HUDEP-2 (cell line): ENCODE measurements at regions not wholly inside any gene's neighbourhood (a gene's known extent, or its start where the extent isn't known, plus 50 kb on each side); places are given as distances from the start of the nearest gene placed in this dataset.
"Not testable (repeated sequence)": the region's sequence is repeated elsewhere in the genome, so short reads cannot be mapped to it uniquely, and the experiment has no call there.

ENCODE experiments used
- DNase-seq, 76 experiments: peaks; one replicate each; lab custom pipeline; 2025; ENCODE audit not compliant: unreplicated experiment in 76 of 76; lab: John Stamatoyannopoulos, UW

DNA sequence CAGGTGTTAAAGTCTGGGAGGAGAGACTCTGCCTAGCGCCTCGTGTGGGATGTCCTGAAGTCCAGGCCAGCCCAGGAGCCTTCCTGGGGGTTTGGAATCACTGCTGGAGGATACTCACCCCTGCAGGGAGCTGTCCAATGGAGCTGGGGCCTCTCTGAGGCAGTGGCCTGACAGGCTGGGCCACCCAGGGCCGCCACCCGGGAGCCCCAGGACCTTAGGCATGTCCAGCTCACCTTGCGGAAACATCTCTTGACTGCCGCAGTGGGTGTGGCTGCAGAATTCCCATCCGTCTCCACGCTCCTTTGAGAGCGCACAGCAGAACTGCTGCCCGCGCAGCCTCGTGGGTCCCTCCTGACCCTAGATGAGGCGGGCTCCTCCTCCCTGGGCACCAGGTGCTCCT, 214.0 kb upstream of the SGCG start:
- DNase-seq = not testable (repeated sequence)

DNA sequence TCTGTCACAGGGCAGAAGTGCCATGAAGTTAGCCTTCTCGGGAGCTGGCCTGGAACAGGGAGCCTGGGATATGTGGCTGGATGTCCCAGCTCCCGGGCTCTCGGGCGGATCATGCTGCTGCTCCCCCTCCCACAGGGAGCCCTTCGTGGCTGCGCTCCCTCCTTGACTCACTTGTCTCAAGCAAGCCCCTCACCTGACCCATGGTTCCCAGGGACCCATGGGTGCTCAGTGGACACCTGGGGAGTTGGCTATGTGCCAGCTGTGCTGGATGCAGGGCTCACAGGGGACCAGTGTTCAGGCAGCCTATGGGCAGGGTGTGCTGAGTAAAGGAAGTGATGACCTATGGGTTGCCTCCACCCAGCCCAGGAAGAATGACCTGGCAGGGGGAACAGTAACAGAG, 213.1 kb upstream of the SGCG start:
- no peak for DNase-seq

DNA sequence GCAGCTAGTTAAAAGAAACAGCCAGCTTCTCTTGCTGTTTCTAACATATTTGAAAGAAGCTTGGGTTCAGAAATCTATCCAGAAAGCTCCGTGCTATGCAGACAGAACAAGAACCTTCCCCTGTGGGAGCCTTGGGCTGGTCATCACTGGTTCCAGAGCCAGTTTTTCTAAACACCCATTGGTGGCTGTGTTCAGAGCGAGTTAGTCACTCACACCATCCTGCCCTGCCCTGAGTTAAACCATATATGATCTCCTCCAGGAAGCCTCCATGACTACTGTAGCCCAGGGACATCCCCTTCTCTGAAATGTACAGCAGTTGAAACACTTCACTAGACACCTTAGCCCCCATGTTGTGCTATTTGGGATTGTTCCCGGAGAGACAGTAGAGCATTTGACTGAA, 200.8 kb upstream of the SGCG start:
- no peak for DNase-seq

DNA sequence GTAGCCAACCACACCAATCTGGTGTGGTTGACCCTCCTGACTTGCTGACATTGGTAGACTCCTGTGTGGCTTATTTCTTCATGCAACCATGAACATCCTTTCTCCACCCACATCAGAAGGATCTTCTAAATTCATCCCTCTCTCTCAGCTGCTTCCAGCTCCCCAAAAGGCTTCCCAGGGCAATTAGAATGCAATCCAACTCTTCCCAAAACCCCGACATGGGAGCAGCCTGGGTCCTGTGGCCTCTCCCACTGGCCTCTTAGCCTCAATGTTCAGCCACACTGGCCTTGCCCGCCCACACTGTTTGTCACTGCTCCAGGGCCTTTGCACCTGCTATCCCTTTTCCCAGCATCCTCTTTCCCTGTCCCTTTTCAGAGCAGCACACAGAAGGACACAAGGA, 199.8 kb upstream of the SGCG start:
- DNase-seq = no peak

DNA sequence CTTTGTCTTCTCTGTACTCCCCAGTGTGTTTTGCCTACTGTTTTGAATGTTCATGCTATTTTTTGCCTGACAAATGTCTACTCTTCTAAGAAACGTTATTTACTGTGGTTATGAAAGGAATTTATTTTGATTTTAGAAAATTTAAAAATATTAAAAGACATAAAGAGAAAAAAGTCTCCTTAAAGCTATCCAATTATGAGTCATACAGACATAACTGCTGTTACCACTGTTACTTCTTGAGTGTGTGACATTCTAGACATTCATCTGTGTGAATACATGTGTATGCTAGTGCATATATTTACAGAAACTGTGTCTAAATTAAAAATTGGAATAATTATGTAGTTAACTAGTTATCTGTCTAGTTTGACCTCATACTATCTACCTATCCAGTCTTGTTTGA, 187.6 kb upstream of the SGCG start:
- no peak for DNase-seq

DNA sequence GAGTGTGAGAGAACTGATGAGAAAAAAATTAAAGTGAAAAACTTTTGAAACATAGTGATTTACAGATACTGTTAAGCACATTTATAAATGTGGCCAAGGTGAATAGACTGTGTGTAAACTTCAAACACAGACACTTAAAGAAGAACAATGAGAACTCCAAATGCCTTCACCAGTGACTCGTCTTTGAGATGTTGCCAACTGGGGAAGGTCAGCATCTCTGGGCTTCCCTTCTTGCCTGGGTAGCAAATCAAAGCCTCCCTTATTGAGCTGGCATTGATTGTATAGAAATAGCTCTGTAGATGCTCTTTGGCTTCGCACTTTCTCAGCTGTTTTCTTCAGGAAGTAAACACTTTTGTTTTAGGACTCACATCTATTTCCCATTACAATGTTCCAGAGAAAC, 177.3 kb upstream of the SGCG start:
- no peak for DNase-seq

DNA sequence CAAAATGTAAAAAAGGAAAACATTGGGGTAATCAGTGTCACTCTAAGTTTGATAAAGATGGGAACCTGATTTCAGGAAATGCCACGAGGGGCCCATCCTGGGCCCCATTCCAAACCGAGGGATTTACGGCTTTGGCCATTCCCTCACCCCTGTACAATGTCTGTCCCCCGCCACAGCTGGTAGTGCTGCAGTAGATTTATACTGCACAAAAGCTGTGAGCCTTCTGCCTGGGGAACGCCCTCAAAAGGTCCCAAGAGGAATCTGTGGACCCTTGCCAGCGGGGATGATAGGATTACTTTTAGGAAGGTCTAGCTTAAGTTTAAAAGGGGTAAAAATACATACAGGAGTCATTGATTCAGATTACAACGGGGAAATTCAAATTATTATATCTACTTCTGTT, 173.4 kb upstream of the SGCG start:
- no peak for DNase-seq

DNA sequence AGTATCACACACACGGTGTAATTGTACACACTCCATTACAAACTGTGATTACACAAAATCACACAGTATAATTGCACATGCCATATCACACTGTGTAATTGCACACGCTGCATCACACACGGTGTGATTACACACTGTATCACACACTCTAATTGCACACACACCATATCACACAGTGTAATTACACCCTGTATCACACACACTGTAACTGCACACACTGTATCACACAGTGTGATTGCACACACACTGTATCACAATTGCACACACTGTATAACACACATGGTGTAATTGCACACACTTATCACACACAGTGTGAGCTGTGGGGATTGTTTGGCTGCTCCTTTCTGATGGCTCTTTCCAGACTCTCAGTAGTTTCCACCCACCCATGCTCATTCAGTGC, 162.6 kb upstream of the SGCG start:
- DNase-seq = no peak

DNA sequence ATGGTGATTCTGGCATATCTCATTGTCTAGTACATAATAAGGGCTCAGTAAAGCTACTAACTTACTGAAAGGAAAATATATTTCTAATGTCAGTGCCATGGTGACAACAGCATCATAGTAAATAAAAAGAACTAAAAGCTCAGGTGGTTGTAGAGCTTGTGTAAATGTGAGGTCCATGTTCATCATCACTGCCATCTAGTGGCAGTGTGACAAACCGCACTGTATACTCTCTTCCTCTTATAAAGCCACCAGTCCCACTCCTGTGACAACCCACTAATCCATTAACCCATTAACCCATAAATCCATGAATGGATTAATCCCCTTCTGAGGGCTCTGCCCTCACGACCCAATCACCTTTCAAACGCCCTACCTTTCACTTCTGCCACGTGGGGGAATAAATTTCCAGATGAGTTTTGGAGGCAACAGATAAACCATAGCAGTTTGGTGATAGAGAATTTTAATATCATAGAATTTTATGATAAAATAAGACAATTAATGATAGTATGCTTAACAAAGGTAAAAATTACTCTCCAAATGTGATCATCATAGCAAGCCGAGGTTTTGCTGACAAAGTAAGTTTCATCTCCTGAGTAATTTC, 160.4 kb upstream of the SGCG start:
- DNase-seq = peak in 45 of 76 experiments; percentile 1 to 66 (median 17)

DNA sequence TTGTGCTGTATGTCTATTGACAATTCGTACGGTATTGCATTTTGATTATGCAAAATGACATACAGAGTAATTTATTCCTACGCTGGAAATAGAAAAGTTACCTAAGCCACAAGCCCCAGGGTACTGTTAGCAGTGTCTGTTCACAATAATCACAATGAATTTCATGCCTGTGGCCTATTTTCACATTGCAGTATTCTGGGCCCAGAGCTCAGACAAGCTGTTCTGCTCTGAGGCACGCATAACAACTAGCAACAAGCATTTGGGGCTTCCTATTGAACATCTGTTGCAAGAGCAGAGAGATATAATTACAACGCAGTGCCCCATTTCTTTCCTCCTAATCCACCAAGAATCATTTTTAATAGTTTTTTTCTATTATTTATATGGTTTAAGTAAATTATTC, 158.9 kb upstream of the SGCG start:
- DNase-seq = no peak

DNA sequence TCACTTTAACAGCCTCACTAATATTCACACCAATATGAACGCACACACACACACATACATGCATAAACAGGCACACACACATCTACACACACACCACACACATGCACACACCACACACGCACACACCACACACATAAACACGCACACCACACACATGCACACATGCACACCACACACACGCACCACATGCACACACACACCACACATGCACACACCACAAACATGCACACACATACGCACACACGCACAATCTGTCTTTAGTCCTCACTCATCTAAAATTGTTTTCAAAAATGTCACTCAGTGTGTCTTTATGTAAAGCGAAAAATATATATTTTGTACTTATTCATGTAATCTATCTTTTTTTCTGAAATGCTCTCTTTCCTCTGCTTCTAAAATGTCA, 158.1 kb upstream of the SGCG start:
- no peak for DNase-seq

DNA sequence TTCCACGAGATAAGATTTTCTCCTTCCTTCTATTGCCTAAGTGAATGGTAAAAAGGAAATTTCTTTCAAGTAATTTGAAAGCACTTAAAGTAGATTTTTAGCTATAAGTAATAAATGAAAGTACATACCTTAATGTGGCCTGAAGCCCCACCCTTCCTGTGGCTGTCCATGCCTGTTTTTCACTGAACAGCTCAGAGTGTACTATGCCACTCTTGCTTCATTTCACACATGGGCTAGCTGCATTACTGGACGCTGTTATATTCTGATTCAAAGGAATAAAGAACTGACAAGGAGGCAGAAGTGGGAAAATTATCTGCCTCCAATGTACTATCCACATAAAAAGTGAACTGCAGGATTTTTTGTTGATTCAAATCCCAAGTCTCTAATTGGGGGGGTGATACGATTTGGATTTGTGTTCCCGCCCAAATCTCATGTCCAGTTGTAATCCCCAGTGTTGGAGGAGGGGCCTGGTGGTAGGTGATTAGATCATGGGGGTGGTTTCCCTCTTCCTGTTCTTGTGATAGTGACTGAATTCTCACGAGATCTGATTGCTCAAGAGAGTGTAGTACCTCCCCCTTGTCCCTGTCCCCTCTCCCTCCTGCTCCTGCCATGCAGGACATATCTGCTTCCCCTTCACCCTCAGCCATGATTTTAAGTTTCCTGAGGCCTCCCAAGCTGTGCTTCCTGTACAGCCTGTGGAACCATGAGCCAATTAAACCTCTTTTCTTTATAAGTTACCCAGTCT, 154.7 kb upstream of the SGCG start:
- peak in 2 of 76 experiments; percentile 2 to 25 for DNase-seq

DNA sequence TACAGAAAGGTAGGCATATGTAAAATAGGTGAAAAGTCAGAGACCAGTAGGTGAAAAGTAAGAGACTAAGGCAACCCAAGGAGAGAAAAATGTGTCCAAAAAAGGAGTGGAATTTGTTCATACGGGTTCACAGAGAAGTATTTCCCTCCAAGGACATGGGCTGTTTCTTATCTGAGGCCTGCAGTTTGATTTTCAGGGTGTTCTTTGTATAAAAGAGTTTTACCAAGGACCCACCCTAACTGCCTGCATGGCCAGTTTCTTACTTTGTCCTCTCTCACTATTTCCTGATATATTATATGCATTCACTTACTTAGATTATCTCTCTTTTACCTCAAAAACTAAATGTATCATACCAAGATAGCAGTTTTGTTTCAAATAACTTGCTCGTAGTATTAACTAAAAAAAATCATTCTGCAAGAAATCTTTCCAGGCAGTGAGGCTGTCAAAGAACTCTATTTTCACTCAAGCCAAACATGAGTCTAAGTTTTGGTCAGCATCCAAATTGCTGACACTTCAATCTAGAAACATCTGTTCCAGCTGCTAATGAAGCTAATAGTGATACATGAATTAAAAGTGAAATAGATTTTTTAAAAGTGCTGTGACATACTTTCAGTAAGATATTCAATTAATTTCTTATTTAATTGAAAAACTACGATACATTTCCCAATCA, 141.4 kb upstream of the SGCG start:
- peak in 58 of 76 experiments; percentile 3 to 90 (median 52) for DNase-seq

DNA sequence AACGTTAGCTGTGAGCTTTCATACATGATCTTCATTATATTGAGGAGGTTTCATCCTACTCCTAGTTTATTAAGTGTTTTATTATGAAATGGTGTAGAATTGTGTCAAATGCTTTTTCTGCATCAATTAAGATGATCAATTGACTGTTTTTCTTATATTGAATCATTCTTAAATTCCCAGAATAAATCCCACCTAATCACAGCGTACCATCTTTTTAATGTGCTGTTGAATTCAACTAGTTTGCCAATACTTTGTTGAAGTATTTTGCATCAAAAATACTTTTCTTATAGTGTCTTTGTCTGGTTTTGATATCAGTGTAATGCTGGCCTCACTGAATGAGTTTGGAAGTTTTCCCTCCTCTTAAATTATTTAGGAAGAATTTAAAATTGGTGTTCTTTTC, 138.6 kb upstream of the SGCG start:
- DNase-seq = no peak

DNA sequence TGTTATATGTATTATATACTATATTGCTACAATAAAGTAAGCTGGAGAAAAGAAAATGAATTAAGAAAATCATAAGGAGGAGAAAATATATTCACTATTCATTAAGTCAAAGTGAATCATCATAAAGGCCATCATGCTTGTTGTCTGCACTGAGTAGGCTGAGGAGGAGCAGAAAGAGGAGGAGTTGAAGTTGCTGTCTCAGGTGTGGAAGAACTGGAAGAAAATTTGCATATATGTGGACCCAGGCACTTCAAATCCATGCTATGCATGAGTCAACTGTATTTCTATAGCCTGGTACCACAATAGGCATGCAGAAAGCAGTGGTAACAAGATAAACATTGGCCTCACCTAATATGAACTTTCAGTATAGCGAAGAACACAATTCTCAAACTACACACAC, 135.9 kb upstream of the SGCG start:
- DNase-seq = no peak

DNA sequence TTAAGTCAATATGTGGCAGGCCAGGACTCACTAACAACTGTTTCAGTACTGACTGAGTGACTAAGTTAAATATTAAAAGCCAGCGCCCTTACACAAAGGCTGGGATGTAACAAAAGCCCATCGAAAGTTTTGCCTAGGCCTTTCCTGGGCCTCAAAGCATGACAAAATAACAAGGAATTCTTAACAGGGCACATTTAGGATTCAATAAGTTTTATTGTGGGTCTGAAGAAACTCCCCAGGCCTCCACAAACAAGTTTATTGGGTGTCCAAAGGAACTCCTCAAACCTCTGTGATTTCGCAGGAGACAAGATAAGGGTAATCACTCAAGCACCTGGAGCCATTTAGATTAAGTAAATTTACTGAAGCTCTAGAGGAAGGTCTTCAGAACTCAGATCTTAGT, 130.7 kb upstream of the SGCG start:
- no peak for DNase-seq

DNA sequence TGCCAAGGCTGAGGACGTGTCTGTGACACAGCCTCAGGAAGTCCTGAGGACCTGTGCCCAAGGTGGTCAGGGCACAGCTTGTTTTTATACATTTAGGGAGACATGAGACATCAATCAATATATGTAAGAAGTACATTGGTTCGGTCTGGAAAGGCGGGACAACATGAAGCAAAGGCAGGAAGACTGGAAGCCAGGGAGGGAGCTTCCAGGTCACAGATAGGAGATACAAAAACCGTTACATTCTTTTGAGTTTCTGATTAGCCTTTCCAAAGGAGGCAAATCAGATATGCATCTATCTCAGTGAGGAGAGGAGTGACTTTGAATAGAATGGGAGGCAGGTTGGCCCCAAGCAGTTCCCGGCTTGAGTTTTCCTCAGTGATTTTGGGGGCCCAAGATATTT, 127.1 kb upstream of the SGCG start:
- DNase-seq = not testable (repeated sequence)

DNA sequence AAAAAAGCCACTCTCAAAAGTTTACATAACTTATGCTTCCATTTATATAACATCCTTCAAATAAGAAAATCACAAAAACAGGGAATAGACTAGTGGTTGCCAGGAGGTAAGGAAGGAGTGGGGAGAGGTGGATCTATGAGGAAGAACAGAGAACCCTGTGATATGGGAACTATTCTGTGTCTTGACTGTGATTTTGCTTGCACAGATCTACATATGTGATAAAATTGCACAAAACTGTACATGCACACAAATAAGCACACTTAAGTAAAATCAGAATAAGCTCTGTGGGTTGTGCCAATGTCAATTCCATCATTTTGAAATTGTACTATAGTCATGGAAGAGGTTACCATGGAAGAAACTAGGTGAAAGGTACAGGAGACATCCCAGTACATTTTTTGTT, 121.6 kb upstream of the SGCG start:
- no peak for DNase-seq

DNA sequence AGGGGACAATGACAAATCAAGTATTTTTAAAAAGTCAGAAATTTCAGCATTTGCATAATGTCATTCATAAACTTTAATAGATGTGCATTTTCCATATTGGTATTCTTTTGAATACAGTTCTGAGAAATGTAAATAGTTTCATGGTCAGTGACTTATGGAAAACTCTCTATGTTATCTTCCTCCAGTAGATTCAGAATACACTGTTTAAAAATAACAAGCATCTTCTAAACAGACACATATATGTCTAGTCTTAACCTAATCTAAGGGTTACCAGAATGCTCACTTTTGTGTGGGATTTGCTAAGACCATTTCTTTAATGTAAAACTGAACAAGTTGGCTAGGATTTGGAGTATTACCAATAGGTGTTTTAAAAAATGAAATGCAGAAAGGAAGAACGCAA, 119.8 kb upstream of the SGCG start:
- DNase-seq = no peak

DNA sequence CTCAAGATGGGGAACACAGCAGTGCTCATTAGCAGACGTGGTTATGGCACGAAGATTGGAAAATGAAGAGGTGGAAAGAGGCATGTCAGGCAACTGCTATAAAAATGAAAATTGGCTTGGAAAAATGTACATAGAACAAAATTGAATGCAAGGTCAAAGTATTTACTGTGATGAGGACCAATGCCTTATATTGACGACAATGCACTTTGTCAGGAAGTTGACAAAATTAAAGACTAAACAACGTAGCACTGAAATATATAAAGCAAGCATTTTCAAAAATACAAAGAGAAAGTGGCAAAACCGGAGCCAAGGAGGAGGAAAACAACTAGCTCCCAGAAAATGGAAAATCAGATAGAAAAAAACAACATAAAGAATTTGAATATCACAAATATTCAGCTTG, 113.7 kb upstream of the SGCG start:
- no peak for DNase-seq

DNA sequence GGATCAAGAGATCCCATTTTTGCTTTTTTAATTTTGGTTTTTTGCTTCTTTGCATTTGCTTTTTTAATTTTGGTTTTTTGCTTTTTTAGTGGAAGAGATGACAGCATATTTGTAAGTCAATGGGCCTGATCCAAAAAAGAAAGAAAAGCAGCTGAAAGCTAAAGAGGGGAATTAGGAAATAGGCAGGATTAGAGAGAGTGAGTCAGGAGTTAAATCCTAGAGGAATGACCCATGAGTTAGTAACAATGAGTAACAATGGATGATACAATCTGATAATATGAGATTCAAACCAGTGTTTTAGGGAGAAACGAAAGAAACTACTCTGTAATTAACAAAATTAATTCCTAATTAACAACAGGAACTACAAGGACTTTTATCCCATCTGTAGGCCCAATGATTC, 111.2 kb upstream of the SGCG start:
- DNase-seq = no peak
